MM.1S (cell line): ENCODE measurements at regions not wholly inside any gene's neighbourhood (a gene's known extent, or its start where the extent isn't known, plus 50 kb on each side); places are given as distances from the start of the nearest gene placed in this dataset.

ENCODE experiments used
- EZH2 ChIP-seq: fragments of 300-600 bp; sonication (generic); optimal IDR thresholded peaks from 2 replicates; pipeline ENCODE3; 2017; ENCODE audit warnings: low read depth, mild to moderate bottlenecking, antibody characterized with exemption, low read length, mixed read lengths
- TF ChIP-seq, protein P1 (sequence below): fragments of 300-600 bp; sonication (generic); IDR thresholded peaks from 2 replicates; pipeline ENCODE4 v1.5.1; 2016; ENCODE audit warnings: antibody characterized with exemption, low read length, mixed read lengths

DNA sequence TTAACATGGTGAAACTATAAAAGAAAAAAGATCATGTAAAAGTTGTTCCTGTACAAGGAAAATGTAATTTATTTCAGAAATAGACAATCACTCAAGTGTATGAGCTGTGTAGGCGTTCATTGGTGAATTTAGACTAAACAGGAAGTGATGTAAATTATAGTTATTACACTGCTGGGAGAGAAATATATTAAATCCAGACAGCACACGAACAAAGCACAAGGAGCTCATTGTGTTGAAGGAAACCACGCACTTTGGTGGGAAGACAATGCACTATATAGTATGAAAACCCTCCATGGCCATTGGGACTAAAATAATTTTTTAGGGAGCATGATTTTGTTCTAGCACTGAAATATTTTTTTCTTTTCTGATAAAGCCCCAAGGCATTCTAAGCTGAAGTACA, 450.5 kb downstream of the KLF12 start:
- TF ChIP-seq, protein P1, sequence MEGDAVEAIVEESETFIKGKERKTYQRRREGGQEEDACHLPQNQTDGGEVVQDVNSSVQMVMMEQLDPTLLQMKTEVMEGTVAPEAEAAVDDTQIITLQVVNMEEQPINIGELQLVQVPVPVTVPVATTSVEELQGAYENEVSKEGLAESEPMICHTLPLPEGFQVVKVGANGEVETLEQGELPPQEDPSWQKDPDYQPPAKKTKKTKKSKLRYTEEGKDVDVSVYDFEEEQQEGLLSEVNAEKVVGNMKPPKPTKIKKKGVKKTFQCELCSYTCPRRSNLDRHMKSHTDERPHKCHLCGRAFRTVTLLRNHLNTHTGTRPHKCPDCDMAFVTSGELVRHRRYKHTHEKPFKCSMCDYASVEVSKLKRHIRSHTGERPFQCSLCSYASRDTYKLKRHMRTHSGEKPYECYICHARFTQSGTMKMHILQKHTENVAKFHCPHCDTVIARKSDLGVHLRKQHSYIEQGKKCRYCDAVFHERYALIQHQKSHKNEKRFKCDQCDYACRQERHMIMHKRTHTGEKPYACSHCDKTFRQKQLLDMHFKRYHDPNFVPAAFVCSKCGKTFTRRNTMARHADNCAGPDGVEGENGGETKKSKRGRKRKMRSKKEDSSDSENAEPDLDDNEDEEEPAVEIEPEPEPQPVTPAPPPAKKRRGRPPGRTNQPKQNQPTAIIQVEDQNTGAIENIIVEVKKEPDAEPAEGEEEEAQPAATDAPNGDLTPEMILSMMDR, result no peak
- TF ChIP-seq EZH2, result no peak
